Esophagus squamous epithelium (tissue), 4 donors: ENCODE measurements at regions not wholly inside any gene's neighbourhood (a gene's known extent, or its start where the extent isn't known, plus 50 kb on each side); places are given as distances from the start of the nearest gene placed in this dataset.

ENCODE experiments used
- CTCF ChIP-seq, 6 experiments: fragments of 450-650 bp in 4 of 6; fragments of 200-600 bp in 2 of 6; sonication (generic) in 2 of 6; IDR thresholded peaks; one replicate each; pipeline ENCODE4 v1.5.1; 2016 to 2019; ENCODE audit warnings: antibody characterized with exemption in 6 of 6, mild to moderate bottlenecking in 4 of 6, moderate library complexity in 4 of 6
- POLR2A ChIP-seq, 4 donors: fragments of 450-650 bp; IDR thresholded peaks; one replicate each; pipeline ENCODE4 v1.6.1; 2017; ENCODE audit warnings: antibody characterized with exemption in 4 of 4, mild to moderate bottlenecking in 4 of 4, moderate library complexity in 3 of 4

DNA sequence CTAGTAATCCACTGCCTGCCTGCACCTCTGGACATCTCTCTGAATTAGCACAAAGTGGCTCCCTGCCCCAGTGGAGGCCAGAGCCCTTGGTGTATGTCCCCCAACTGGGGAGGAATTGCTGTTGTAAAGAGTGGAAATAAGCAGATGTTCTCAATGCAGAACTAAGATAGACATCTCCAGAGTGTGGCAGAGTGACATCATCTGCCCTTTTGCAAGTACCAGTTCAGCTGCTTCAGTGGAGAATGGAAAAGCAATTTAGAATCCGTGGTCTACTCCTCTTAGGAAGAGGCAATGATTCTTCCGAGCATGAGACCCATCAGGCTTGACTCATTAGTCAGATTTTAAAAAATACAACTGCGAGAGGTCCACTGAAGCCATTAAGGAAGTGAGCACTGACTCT, 1512.0 kb upstream of the GOT2 start:
- TF ChIP-seq CTCF (IDR thresholded peaks at IDR 0.05), result no peak
- no peak for TF ChIP-seq POLR2A (IDR thresholded peaks at IDR 0.05)
